ENCODE measurements at regions not wholly inside any gene's neighbourhood (a gene's known extent, or its start where the extent isn't known, plus 50 kb on each side); places are given as distances from the start of the nearest gene placed in this dataset.

DNA sequence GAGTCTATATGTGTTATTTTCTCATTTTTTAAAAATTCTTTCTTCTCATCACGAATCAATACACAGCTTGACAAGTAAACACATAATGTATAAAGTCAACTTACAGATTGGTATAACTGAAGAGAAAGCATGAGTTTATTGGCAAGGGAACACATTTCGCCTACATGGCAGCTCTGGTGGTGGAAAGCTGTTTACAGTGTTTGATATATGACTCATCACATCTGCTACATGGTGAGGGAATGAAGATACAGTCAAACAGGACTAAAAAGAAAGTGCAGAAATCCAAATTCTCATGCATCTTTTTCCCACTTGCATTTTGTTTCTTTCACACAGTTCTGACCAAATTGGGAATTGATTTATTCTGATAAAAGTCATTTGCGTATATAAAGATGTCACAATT, 122.2 kb upstream of the ADGRL4 start:
- intact Hi-C loops (cut with micrococcal nuclease), result no loop called here
- Mint-ChIP-seq H3K4me1 (ENCODE audit: low read depth) (no peaks in the 10 kb centered on the region), H3K27ac (no peak overlapping the region), H3K9me3 (no peaks in the 10 kb centered on the region), H3K27me3 (ENCODE audit: insufficient read depth) (no peaks in the 10 kb centered on the region), H3K4me3 (no peak overlapping the region), H3K36me3 (ENCODE audit: low read depth) (no peaks in the 10 kb centered on the region)
- DNase-seq (ENCODE audit: low spot score), result no peak

- Mint-ChIP-seq H3K4me1 (ENCODE audit: low read depth) (no peaks in the 10 kb centered on the region), H3K27me3 (ENCODE audit: insufficient read depth) (no peaks in the 10 kb centered on the region), H3K36me3 (ENCODE audit: low read depth) (no peaks in the 10 kb centered on the region), H3K9me3 (no peaks in the 10 kb centered on the region), H3K4me3 (no peak overlapping the region), H3K27ac (no peak overlapping the region)
- intact Hi-C loops (cut with micrococcal nuclease), result no loop called here
- no peak for DNase-seq (ENCODE audit: low spot score)
Measured at GRCh38 chr1:79124756-79125155, 118.2 kb upstream of the ADGRL4 start.

GRCh38 chr1:79122521-79122920, 116.0 kb upstream of the ADGRL4 start:
- Mint-ChIP-seq H3K4me3 (no peak overlapping the region), H3K4me1 (ENCODE audit: low read depth) (no peaks in the 10 kb centered on the region), H3K27ac (no peak overlapping the region), H3K36me3 (ENCODE audit: low read depth) (no peaks in the 10 kb centered on the region), H3K9me3 (no peaks in the 10 kb centered on the region), H3K27me3 (ENCODE audit: insufficient read depth) (no peaks in the 10 kb centered on the region)
- no peak for DNase-seq (ENCODE audit: low spot score)
- intact Hi-C loops (cut with micrococcal nuclease), result no loop called here

- no peak overlapping the region for H3K27ac Mint-ChIP-seq
- no peaks in the 10 kb centered on the region for H3K27me3 Mint-ChIP-seq (ENCODE audit: insufficient read depth)
- intact Hi-C loops (cut with micrococcal nuclease), result no loop called here
- H3K4me3 Mint-ChIP-seq, result no peak overlapping the region
- no peaks in the 10 kb centered on the region for H3K36me3 Mint-ChIP-seq (ENCODE audit: low read depth)
- no peaks in the 10 kb centered on the region for H3K9me3 Mint-ChIP-seq
- no peak for DNase-seq (ENCODE audit: low spot score)
- no peaks in the 10 kb centered on the region for H3K4me1 Mint-ChIP-seq (ENCODE audit: low read depth)
Measured at GRCh38 chr1:79117376-79117775, 110.8 kb upstream of the ADGRL4 start.

- Mint-ChIP-seq H3K9me3 (no peaks in the 10 kb centered on the region), H3K27ac (no peak overlapping the region), H3K4me3 (no peak overlapping the region), H3K4me1 (ENCODE audit: low read depth) (no peaks in the 10 kb centered on the region), H3K27me3 (ENCODE audit: insufficient read depth) (no peaks in the 10 kb centered on the region), H3K36me3 (ENCODE audit: low read depth) (no peaks in the 10 kb centered on the region)
- DNase-seq (ENCODE audit: low spot score), result no peak
- intact Hi-C loops (cut with micrococcal nuclease), result no loop called here
Measured at GRCh38 chr1:79113836-79114235, 107.3 kb upstream of the ADGRL4 start.

DNA sequence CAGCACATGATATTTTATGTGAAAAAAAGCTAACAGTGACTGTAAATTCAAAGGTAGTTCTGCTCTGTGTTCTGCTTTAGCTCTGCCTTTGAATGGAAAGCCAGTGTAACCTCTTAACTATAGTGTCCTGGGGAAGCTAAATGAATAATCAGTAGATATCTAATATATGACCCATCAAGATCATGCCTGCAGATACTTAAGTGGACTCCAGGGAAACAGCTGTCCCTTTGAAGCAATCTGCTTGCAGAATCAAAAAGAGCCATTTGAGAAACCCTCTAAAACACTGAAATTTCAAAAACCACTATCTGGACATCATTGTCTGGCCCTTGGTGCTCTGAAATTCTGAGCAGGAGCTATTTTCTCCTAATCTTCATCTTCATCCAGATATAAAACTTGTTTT, 104.2 kb upstream of the ADGRL4 start:
- Mint-ChIP-seq H3K36me3 (ENCODE audit: low read depth) (no peaks in the 10 kb centered on the region), H3K9me3 (no peaks in the 10 kb centered on the region), H3K4me1 (ENCODE audit: low read depth) (no peaks in the 10 kb centered on the region), H3K27ac (no peak overlapping the region), H3K27me3 (ENCODE audit: insufficient read depth) (no peaks in the 10 kb centered on the region), H3K4me3 (no peak overlapping the region)
- intact Hi-C loops (cut with micrococcal nuclease), result no loop called here
- no peak for DNase-seq (ENCODE audit: low spot score)

GRCh38 chr1:79109445-79109844, 102.9 kb upstream of the ADGRL4 start:
- H3K9me3 Mint-ChIP-seq, result no peaks in the 10 kb centered on the region
- intact Hi-C loops (cut with micrococcal nuclease), result no loop called here
- H3K27me3 Mint-ChIP-seq (ENCODE audit: insufficient read depth), result no peaks in the 10 kb centered on the region
- no peak for DNase-seq (ENCODE audit: low spot score)
- no peaks in the 10 kb centered on the region for H3K36me3 Mint-ChIP-seq (ENCODE audit: low read depth)
- H3K4me3 Mint-ChIP-seq, result no peak overlapping the region
- no peak overlapping the region for H3K27ac Mint-ChIP-seq
- no peaks in the 10 kb centered on the region for H3K4me1 Mint-ChIP-seq (ENCODE audit: low read depth)

- H3K27me3 Mint-ChIP-seq (ENCODE audit: insufficient read depth), result no peaks in the 10 kb centered on the region
- no peak for DNase-seq (ENCODE audit: low spot score)
- no peaks in the 10 kb centered on the region for H3K4me1 Mint-ChIP-seq (ENCODE audit: low read depth)
- H3K27ac Mint-ChIP-seq, result no peak overlapping the region
- intact Hi-C loops (cut with micrococcal nuclease), result no loop called here
- H3K9me3 Mint-ChIP-seq, result no peaks in the 10 kb centered on the region
- no peaks in the 10 kb centered on the region for H3K36me3 Mint-ChIP-seq (ENCODE audit: low read depth)
- H3K4me3 Mint-ChIP-seq, result no peak overlapping the region
Measured at GRCh38 chr1:79105500-79105899, 99.0 kb upstream of the ADGRL4 start.

DNA sequence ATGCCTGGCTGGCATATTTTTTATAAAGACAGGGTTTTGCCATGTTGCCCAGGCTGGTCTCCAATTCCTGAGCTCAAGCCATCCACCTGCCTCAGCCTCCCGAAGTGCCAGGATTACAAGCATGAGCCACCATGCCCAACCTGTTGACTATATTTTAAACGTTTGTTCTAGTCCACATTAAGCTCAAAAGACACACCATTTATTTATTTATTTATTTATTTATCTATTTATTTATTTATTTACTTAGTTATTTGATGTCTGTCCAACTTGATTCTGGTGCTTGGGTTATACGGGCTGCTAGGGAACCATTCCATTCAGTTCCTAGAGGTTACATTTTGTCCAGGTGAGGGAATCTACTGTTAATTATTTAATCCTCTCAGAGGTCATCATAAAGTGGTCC, 98.1 kb upstream of the ADGRL4 start:
- no peaks in the 10 kb centered on the region for H3K36me3 Mint-ChIP-seq (ENCODE audit: low read depth)
- no peaks in the 10 kb centered on the region for H3K27me3 Mint-ChIP-seq (ENCODE audit: insufficient read depth)
- no peak overlapping the region for H3K4me3 Mint-ChIP-seq
- H3K27ac Mint-ChIP-seq, result no peak overlapping the region
- H3K4me1 Mint-ChIP-seq (ENCODE audit: low read depth), result no peaks in the 10 kb centered on the region
- no peak for DNase-seq (ENCODE audit: low spot score)
- intact Hi-C loops (cut with micrococcal nuclease), result no loop called here
- no peaks in the 10 kb centered on the region for H3K9me3 Mint-ChIP-seq

DNA sequence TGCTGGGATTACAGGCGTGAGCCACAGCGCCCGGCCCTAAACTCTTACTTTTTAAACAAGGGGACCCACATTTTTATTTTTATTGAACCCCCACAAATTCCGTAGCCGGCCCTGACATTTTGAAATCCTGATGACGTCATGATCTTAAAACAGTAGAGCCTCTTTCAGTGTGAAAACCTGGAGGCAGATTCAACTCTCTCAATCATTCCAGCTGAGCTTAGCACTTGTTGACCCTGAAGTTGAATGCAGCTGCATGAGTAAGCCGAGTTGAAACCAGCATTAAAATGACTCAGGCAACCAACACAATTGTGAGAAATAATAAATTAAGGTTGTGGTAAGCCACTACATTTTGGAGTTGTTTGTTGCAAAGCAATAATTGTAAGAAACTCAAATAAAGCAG, 93.9 kb upstream of the ADGRL4 start:
- intact Hi-C loops (cut with micrococcal nuclease), result no loop called here
- H3K36me3 Mint-ChIP-seq (ENCODE audit: low read depth), result no peaks in the 10 kb centered on the region
- H3K4me1 Mint-ChIP-seq (ENCODE audit: low read depth), result no peaks in the 10 kb centered on the region
- peaks cover 4% of the 10 kb centered on the region for H3K9me3 Mint-ChIP-seq
- H3K4me3 Mint-ChIP-seq, result no peak overlapping the region
- no peak overlapping the region for H3K27ac Mint-ChIP-seq
- no peak for DNase-seq (ENCODE audit: low spot score)
- no peaks in the 10 kb centered on the region for H3K27me3 Mint-ChIP-seq (ENCODE audit: insufficient read depth)

- Mint-ChIP-seq H3K27me3 (ENCODE audit: insufficient read depth) (no peaks in the 10 kb centered on the region), H3K4me1 (ENCODE audit: low read depth) (no peaks in the 10 kb centered on the region), H3K9me3 (no peaks in the 10 kb centered on the region), H3K4me3 (no peak overlapping the region), H3K36me3 (ENCODE audit: low read depth) (no peaks in the 10 kb centered on the region), H3K27ac (no peak overlapping the region)
- no peak for DNase-seq (ENCODE audit: low spot score)
- intact Hi-C loops (cut with micrococcal nuclease), result no loop called here
Measured at GRCh38 chr1:79090985-79091384, 84.5 kb upstream of the ADGRL4 start.

- H3K36me3 Mint-ChIP-seq (ENCODE audit: low read depth), result no peaks in the 10 kb centered on the region
- no peaks in the 10 kb centered on the region for H3K4me1 Mint-ChIP-seq (ENCODE audit: low read depth)
- no peak overlapping the region for H3K27ac Mint-ChIP-seq
- no peak for DNase-seq (ENCODE audit: low spot score)
- H3K27me3 Mint-ChIP-seq (ENCODE audit: insufficient read depth), result no peaks in the 10 kb centered on the region
- no peak overlapping the region for H3K4me3 Mint-ChIP-seq
- no peaks in the 10 kb centered on the region for H3K9me3 Mint-ChIP-seq
- intact Hi-C loops (cut with micrococcal nuclease), result no loop called here
Measured at GRCh38 chr1:79089946-79090345, 83.4 kb upstream of the ADGRL4 start.

DNA sequence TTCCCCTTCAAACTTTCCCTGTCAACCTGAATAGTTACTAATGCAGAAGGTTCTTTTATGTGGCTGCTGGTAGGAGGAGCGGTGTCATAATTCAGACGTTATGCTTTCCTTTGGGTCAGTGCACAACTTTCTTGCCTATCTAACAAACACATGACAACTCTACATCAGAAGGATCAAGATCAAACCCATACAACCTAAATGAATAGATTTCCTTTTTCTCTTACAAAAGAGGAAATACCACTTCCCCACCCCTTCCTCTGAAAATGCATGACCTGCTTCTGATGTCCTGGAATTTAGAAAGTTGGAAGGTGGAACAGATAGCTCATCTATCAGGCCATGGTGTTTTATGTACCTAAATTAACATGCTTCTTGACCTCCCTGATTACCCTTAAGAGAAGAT, 75.7 kb upstream of the ADGRL4 start:
- no peak for DNase-seq (ENCODE audit: low spot score)
- intact Hi-C loops (cut with micrococcal nuclease), result no loop called here
- Mint-ChIP-seq H3K4me1 (ENCODE audit: low read depth) (no peaks in the 10 kb centered on the region), H3K4me3 (no peak overlapping the region), H3K27me3 (ENCODE audit: insufficient read depth) (no peaks in the 10 kb centered on the region), H3K27ac (no peak overlapping the region), H3K36me3 (ENCODE audit: low read depth) (no peaks in the 10 kb centered on the region), H3K9me3 (no peaks in the 10 kb centered on the region)

- H3K4me3 Mint-ChIP-seq, result no peak overlapping the region
- no peaks in the 10 kb centered on the region for H3K36me3 Mint-ChIP-seq (ENCODE audit: low read depth)
- H3K9me3 Mint-ChIP-seq, result no peaks in the 10 kb centered on the region
- no peaks in the 10 kb centered on the region for H3K27me3 Mint-ChIP-seq (ENCODE audit: insufficient read depth)
- no peak overlapping the region for H3K27ac Mint-ChIP-seq
- H3K4me1 Mint-ChIP-seq (ENCODE audit: low read depth), result no peaks in the 10 kb centered on the region
- intact Hi-C loops (cut with micrococcal nuclease), result no loop called here
- DNase-seq (ENCODE audit: low spot score), result no peak
Measured at GRCh38 chr1:79079770-79080169, 73.2 kb upstream of the ADGRL4 start.

All from activated T-helper 1 cell treated with anti-CD3 and anti-CD28 coated beads, Interleukin-12 subunit alpha, Interleukin-12 subunit beta, Interleukin-2, Interleukin-4 antibody, amounts not matched to agents 30 ng/mL and 10 ng/mL and 1 ng/mL, durations not matched to agents 14 hours and 24 hours and 36 hours (primary cell).